Activated CD4-positive, alpha-beta T cell treated with anti-CD3 and anti-CD28 coated beads for 48 hours (primary cell): ENCODE measurements at regions not wholly inside any gene's neighbourhood (a gene's known extent, or its start where the extent isn't known, plus 50 kb on each side); places are given as distances from the start of the nearest gene placed in this dataset.

Experiments
- DNase-seq: peaks from one replicate; pipeline ENCODE4 v3.0.0-alpha.2; 2020

DNA sequence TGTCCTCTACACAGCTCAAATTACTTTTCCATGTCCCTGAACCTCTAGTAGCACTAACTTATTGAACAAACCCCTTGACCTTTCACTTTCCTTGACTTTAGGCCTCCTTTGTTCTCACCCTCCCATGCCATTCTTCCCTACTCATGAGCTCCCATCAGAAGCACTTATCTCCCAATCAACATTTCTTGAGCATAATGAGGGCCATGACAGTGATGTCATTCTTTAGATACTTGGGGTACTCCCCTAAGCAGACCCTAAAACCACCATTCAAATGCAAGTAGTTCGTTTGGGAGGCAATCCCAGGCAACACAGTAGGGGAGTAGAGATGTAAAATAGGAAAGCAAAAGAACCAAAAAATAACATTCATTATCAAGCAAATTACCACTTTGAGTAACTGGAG lies 115.9 kb upstream of the ARHGAP28 start:
- no peak for DNase-seq

DNA sequence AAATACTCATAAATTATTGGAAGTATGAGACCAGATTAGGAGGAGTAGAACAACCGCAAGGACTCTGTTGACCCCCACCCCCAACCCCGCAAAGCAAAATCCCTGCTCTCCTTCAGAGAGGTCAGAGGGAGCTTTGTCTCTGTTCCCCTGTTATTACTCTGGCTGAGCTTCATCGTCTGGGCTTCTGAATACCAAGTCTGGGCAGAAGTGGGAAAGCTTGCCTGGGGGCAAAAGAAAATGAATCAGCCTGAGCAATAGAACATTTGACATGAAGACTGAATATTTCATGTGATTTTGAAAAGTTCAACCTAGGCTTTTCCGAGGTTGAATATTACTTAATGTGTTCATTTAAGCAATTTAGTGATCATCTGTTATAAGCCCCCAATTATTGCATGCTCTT lies 114.6 kb upstream of the ARHGAP28 start:
- DNase-seq, result no peak

DNA sequence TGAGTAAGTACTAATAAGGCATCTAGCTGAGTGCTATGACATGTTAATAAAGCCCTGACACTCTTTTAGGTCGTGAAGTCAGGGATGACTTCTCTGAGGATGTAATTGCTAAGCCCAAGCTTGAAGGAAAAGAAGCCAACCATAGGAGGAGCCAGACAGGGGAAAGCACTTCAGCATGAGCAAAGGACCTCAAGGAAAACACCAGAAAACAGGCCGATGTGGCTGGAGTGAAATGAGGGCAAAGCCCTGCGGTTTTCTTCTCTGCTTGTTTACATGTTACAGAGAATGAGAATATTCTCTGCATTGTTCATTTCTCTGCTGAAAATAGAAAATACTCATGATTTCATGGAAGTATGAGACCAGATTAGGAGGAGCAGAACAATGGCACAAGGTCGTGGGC lies 112.5 kb upstream of the ARHGAP28 start:
- no peak for DNase-seq

DNA sequence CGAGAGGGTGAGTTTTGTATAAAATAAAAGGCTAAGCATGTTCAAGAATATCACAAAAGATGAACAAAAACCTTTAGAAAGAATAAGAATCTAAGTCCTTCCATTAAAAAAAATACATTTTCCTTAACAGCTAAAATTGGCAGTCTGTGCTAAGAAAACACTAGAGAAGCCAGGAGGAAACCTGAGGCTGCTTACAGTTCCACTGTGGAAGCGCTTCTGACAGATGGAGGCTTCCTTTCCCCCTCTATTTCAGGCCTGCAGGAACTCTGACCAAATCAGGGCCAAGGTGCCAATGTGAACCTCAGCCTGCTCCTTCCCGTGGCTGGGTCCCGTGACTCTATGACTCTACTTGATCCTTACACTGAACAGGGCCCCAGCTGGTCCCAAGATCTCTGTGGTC lies 108.1 kb upstream of the ARHGAP28 start:
- DNase-seq, result no peak

DNA sequence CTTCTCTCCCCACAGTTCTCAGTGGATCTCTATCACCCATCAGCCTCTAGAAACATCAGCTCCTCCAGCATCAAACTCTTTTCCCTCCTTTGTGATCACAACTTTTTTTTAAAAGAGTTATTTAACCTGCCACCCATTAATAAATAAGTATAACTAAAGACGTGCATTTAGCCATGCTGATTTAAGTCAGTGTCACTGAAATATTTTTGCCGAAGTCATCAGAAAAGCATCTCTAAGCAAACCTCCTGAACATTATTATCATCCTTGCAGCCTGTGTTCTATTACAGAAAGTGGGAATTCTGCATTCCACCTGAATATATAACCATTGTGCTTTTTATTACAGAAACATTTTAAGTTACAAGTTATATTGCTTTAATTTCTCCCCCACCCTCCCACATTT lies 106.2 kb upstream of the ARHGAP28 start:
- no peak for DNase-seq

DNA sequence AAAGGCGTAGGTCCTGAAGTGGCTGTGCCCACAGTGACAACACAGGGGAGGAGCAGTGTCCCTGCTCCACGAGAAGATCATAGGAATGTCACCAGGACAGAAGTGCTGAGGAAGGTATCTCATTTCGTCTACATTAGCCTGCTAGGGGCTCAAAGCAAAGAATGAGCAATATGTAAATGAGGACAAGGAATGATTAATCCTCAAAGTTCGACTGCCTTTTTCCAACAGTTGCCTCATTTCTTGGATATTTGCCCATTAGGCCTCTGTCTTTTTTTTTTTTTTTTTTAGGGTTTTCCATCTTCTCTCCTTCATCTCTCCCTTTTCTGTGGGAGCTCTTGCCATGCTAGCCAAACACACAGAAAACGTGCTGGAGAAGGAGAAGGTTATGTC lies 105.2 kb upstream of the ARHGAP28 start:
- no peak for DNase-seq

DNA sequence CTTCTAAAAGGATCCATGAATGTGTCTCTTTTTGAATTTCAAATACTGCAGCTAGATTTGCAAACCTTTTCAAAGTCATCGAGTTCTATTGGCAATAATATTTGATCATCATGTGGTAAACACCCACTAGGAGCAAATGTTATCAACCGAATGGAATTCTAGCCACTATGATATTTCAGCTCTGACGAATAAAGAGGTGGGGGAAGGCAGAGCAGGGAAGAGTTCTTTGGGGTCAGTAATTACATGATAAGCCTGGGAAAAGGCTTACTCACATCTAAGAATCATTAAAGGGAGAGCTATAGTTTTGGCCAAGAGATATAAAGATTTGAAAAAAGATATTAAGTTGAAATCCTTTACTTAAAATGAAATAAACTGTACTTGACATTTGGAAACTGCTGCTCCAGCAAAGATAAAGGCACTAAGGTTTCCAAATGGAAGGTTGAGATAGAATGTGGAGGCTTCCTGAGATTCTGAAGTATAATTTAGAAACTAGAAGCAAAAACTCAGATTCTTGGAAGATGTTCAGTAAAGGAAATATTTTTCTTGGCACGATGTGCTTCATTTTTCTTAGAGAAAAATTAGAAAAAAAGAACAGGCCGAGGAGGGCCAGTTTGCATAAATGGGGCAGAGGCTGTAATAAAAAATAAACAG lies 104.7 kb upstream of the ARHGAP28 start:
- no peak for DNase-seq

DNA sequence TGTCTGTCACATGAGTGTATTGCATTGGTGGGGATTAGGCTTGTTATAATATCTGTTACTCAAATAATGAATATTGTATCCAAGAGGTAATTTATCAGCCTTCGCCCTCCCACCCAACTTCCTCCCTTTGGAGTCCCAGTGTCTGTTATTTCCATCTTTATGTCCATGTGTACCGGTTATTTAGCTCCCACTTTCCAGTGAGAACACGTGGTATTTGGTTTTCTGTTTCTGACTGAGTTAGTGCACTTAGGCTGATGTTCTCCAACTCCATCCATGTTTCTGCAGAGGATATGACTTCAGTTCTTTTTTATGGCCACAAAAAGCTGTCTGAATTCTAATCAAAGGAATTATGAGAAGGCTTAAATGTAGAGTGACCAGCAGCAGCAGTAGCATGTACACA lies 104.0 kb upstream of the ARHGAP28 start:
- DNase-seq, result no peak

DNA sequence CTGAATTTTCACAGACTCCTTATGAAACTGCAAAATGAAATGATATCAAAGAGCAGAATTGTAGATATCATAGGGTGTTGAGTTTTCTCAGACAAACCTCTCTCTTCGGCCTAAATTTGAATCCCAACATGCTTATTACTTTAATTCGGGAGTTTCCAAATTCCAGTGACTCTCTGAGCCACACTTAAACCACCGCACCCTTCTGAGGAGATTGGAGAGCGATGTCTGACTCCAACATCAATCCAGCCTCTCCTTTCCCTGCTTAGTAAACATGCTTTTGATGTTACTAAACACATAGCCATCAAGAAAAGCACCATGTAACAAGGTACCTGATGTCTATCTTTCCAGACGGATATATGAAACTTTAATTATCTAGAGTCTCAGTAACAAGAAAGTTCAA lies 103.1 kb upstream of the ARHGAP28 start:
- DNase-seq, result no peak

DNA sequence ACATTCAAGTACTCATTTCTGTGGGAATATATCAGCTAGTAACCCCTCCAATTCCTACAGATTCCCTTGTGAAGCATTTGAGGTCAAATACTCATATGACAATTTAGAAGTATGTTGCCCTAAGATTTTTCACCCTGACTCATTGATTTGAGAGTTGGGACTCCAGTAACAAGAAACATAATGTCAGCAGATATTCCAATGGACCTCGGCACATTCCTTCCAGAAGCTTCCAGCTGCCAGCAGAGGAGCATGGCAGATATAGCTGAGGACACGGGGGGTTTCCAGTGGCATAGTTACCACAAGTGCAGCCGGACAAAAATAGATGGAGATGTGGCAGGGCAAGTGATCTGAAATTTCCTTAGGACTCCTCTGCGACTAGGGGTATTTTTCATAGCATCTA lies 101.9 kb upstream of the ARHGAP28 start:
- DNase-seq, result no peak

DNA sequence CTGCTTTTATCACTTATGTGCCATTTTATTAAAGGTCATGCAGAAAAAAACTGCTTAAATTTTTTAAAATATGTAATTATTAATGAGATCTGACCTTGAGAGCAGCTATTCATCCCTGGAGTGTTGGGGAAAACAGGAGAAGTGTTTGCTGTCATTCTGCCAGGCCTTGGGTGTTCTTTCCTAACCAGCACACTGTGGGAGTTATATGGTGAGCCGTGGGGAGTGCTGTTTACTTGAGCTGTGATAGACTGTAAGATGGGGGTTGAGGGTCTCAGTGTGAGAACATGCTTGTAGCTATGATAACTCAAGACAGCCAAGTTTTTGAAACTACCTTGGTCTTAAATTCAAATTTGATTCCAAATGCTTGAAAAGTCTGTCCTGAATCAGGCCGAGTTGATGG lies 101.3 kb upstream of the ARHGAP28 start:
- DNase-seq, result no peak

DNA sequence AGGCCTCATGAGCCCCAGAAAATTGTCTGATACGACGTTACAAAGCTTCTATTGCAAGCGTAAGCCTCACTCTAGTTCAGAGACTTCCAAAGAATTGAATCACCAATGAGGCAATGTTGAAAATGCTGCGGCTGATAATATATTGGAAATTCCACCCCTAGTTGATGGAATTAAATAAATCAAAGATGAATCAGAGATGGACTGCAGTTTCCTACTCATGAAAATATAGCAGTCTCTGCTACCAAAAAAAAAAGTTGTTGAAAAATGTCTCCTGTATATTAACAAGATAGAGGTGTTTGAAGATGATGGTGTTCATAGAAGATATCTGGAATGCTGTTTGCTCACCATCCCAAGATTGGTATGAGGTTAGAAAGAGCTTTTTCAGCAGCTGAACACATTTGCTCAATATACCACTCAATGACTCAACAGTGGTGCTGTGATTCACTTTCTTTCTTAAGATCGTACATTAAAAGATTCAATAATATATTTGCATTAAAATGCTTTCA lies 99.8 kb upstream of the ARHGAP28 start:
- no peak for DNase-seq

DNA sequence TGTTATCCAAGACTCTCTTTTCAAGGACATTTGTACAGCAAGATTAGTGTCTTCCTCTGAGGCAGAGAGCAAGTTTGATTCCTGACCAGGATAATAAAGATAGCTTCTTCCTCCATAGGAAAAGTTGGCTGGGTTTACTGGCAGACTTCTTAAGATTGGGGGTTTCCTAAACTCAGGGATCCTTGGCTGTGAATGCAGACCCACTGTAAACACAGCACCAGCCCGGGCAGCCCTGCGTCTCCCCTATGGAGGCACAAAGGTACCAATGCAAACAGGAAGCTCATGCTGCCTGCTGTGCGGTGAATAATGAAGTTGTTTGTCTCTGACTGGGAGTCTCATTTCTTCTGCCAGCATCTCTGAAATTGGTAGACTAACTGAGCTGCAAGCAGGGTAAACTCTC lies 96.2 kb upstream of the ARHGAP28 start:
- DNase-seq, result no peak

DNA sequence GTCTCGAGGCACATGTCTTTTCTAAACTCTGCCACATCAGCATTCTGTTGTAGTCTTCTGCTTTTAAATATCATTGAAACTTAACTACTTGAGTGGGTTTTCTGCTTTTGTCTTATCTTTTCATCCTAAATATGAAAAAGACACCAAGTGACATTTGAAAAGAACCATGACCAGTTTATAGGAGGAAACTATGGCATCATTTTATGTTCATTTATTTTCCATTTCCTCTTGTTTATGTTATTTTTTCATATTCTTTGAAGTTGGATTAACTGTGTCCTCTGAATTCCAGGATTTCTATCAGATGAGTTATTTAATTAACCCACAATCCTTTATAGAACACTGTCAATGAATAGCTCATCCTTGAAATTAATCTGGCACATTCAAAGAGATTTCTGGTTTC lies 93.4 kb upstream of the ARHGAP28 start:
- DNase-seq, result no peak

DNA sequence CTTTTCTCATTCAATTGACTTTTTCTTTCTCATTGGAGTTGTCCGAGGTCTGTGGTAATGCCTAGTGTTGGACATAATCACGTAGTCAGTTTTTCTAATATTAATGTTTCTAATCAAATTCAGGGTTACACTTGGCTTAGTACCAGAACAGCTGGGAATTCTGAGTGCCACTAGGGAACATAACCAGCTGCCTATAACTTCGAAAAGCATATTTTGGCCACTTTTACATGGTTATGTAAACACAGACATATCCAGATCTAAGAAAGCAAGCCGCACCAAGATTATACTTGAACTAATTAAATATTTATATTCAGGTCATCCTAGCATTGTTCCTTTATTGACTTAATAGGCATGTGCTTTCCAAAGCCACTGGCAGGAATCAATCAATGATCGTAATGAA lies 91.1 kb upstream of the ARHGAP28 start:
- no peak for DNase-seq

DNA sequence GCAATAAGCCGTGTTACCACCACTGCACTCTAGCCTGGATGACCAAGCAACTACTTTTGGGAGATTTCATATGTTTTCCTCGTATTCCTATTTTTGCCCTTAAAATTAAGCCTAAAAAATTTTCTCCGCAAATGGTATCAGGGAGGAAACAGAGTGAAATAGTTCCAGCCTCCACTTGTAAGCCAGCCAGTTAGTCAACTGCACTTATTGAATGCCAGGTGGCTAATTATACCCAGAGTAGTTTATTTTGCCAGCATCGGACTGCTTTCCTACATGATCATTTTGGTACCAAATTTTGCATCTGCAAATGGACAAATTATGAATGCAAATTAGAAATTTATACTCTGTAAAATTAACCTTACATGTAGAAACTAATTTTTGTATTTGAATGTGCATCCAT lies 90.2 kb upstream of the ARHGAP28 start:
- no peak for DNase-seq

DNA sequence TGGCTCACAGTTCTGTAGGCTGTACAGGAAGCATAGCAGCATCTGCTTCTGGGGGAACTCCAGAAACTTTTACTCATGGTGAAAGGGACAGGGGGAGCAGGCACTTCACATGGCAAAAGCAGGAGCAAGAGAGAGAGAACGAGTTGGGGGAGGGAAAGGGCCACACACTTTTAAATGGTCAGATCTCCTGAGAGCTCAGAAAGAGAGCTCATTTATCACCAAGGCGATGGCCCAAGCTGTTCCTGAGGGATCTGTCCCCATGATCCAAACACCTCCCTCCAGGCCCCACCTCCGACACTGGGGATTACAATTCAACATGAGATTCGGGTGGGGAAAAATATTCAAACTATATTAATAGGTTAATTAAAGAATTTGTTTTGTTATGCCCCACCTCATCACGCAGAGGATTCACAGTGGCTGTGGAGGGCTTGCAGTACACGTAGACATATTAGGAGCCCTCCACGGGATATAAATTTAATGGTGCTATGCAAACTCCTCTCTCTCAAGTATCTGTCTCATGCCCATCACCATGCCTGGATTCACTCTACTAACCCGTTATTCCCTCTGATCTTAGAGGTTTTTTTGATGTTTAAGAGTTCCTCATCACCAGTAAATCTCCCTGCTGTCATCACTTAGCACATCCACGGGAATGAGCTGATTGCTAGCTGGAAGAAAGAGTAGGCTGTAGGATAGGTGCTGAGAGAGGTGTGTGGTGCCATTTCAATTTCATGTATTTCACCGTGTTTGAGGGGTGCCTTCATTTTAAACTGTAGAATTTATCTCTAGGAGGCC lies 84.5 kb upstream of the ARHGAP28 start:
- DNase-seq, result no peak

DNA sequence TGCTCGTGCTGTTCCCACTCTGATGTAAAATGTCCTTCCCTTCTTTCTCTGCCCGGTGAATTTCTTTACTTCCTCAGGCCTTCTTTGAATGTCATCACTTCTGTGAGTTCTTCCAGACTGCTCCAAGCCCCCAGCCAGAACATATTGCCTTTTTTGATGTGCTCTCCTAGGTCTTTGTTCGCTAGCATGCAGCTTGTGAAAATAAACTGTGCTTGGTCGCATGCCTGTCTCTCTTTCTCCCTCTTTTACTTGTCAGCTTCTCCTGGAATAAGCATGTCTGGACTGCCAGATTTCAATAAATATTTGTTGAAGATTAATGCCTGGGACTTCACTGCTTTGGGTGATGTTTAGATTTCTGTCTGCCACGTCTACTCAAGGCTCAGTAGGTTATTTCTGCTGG lies 82.7 kb upstream of the ARHGAP28 start:
- DNase-seq, result no peak

DNA sequence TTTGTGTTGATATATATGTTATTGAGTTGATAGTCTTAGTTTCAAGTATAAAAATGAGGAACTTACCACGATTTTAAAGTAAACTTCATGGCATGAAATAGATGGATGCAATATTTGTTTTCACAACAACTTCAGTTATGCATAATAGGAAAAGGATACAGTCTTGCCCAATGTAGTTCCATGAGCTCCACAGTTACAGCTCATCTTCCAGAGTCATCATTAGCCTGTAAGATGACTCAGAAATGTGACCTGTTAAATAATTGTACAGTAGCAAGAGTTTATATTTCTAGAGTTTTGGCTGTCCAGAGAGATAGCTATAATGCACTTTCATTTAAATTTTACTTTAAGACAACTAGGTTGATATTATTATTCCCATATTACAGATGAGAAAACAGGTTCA lies 80.9 kb upstream of the ARHGAP28 start:
- no peak for DNase-seq

DNA sequence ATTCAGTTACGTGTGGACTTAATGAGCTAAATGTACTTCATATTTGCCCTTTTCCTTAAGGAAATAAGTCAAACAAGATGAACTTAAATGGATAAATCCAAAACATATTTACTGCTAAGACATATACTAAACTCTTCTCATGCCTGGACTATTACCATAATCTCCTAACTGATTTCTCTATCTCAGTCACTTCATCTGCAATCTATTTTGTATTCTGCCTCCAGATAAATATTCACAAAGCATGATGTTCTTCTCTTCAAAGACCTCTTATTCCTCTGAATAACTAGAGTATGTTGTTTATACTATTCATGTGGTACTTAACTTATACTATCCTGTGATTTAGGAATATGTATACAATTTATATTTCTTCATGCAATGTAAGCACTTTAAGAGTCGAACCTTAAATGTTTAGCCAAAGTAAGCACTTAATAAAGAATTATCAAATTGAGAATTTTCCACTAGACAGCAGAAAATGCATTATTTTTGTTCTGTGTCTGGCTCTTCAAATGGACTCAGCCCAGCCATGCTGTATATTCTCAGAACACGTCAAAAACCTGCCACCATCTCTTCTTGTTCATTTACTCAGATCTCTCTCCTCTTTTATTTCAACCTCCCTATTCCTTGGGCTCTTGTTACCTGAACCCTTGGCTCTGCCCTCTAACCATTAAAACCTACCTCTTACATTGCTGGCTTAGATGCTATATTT lies 79.9 kb upstream of the ARHGAP28 start:
- DNase-seq, result no peak

DNA sequence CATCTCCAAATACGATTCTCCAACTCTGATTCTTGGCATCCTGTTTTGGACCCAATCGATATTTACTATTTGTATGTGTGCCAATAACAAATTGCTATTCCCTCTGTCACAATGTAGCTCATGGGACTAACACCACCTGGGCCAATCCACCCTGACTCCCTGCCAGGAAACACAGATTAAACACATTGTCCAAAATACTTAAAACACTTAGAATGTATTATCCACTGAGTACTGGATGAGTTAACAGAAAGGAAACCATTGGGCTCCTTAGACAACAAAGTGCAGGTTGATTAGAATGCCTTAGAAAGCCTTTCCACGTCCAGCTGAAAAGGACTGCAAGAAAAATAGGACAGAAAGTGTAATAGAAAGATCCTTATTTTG lies 79.4 kb upstream of the ARHGAP28 start:
- no peak for DNase-seq

DNA sequence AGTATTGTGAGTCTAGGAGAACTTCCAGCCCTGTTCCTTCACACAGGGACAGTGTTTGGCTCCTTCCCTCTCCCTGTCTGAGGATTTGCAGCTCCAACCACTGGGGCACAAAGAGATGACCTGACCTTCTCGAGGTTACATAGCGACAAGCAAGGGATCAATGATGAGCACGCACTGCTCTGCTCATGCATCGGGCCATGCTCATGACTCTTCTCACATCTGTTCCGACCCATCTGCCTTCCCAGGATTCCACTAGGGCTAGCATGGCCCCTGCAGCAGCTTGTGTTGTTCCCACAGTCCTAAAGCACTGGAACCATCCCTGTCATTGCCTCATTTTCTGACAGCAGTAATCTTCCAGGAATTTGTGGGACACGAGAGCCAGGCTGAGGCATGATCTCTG lies 78.8 kb upstream of the ARHGAP28 start:
- DNase-seq, result no peak

DNA sequence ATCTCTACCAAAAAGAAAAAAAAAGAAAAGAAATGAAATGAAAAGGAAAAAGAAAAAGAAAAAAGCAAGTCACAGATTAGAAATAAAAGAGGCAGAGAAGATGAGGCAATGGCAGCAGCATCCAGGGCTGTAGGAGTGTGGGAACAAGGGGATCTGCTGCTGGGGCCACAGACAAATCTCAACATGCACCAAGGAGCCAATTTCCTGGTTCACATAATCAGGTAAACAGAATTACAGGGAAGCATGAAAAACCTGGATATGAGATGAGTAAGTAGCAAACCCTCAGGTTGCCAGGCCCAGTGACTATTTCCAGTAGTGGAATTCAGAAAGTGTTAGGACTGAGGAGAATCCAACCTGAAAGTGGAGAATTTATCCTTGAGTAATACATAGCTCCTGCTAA lies 77.4 kb upstream of the ARHGAP28 start:
- no peak for DNase-seq

DNA sequence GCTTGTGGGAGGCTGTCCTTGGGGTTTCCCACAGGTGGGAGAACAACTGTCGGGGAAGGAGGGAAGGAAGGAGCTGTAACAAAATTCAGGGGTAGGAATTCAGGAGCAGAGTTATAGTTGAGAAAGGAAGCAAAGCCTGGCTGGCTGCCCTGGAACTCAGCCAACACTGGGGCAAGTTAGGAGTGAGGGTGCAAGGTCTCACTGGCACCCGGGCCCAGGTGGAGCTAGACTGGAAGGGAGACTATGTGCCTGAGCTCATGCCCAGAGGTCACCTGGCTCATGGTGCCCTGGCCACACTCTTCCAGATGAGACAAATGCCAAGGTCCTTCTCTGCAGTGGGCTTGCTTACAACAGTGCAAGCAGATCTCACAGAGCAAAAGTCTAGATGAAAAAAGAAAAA lies 75.6 kb upstream of the ARHGAP28 start:
- no peak for DNase-seq
